Adrenal gland (tissue), 5 donors: ENCODE measurements at regions not wholly inside any gene's neighbourhood (a gene's known extent, or its start where the extent isn't known, plus 50 kb on each side); places are given as distances from the start of the nearest gene placed in this dataset.

ENCODE experiments used
- POLR2A ChIP-seq, 2 donors: fragments of 450-650 bp; IDR thresholded peaks; one replicate each; pipeline ENCODE4 v1.6.1; 2017; ENCODE audit warnings: antibody characterized with exemption in 2 of 2, mild to moderate bottlenecking in 2 of 2, moderate library complexity in 1 of 2
- TF ChIP-seq, protein P1 (sequence below), 6 experiments: fragments of 450-650 bp in 4 of 6; fragments of 200-600 bp in 2 of 6; sonication (generic) in 1 of 6; IDR thresholded peaks; 1 replicate in 5 of 6; 2 replicates in 1 of 6; pipeline versions ENCODE4 v1.5.1 to v1.8.0; 2016 to 2021; ENCODE audit warnings: antibody characterized with exemption in 6 of 6, mild to moderate bottlenecking in 2 of 6, moderate library complexity in 1 of 6
- donor health status: DM: no; HTN: no; CAD: no.

DNA sequence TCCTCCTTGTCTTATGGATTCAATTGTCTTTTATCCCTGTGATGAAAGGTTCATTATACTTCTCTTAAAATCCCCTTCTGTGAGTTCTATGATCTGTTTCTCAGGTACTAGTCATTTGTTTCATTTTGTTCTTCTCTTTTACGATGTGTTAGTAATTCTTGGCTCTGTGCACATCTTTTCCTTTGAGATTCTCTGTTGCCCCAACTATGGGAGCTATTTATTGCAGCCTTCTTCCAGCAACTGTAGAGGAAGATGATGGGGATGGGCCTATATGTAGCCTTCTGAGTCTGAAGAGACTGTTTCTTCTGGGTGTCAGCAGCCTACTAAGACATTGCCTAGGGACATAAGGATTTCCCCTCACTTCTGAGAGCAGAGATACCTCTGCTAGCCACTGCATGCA lies 50.4 kb upstream of the TRERF1 start:
- TF ChIP-seq, protein P1, sequence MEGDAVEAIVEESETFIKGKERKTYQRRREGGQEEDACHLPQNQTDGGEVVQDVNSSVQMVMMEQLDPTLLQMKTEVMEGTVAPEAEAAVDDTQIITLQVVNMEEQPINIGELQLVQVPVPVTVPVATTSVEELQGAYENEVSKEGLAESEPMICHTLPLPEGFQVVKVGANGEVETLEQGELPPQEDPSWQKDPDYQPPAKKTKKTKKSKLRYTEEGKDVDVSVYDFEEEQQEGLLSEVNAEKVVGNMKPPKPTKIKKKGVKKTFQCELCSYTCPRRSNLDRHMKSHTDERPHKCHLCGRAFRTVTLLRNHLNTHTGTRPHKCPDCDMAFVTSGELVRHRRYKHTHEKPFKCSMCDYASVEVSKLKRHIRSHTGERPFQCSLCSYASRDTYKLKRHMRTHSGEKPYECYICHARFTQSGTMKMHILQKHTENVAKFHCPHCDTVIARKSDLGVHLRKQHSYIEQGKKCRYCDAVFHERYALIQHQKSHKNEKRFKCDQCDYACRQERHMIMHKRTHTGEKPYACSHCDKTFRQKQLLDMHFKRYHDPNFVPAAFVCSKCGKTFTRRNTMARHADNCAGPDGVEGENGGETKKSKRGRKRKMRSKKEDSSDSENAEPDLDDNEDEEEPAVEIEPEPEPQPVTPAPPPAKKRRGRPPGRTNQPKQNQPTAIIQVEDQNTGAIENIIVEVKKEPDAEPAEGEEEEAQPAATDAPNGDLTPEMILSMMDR (IDR thresholded peaks at IDR 0.05), result no peak
- TF ChIP-seq POLR2A (IDR thresholded peaks at IDR 0.05), result no peak
